Upper lobe of left lung (tissue), 6 donors: ENCODE measurements at regions not wholly inside any gene's neighbourhood (a gene's known extent, or its start where the extent isn't known, plus 50 kb on each side); places are given as distances from the start of the nearest gene placed in this dataset.

Experiments
- ATAC-seq, 2 donors: fragments of 200-7000 bp; cut with Tn5 transposase; one replicate each; pipeline ENCODE4 v1.9.1; 2022; ENCODE audit warnings: mild to moderate bottlenecking in 2 of 2, moderate library complexity in 2 of 2; ENCODE audit not compliant: low FRiP score in 2 of 2
- DNase-seq, 2 donors: peaks; one replicate each; pipeline ENCODE4 v3.0.0-alpha.2; 2019 to 2020
- H3K27ac ChIP-seq, 4 donors: fragments of 200-600 bp; sonication (generic); one replicate each; pipeline ENCODE4 v1.5.1; 2016 to 2019
- H3K27me3 ChIP-seq, 4 donors: fragments of 200-600 bp; sonication (generic); one replicate each; pipeline ENCODE4 v1.5.1; 2017 to 2019
- H3K36me3 ChIP-seq, 4 donors: fragments of 200-600 bp; sonication (generic); one replicate each; pipeline ENCODE4 v1.5.1; 2016 to 2019
- H3K4me1 ChIP-seq, 4 donors: fragments of 200-600 bp; sonication (generic); one replicate each; pipeline ENCODE4 v1.5.1; 2018 to 2019
- H3K4me3 ChIP-seq, 4 donors: fragments of 200-600 bp; sonication (generic); one replicate each; pipeline ENCODE4 v1.5.1; 2017 to 2019; ENCODE audit warnings: mild to moderate bottlenecking in 2 of 4, moderate library complexity in 1 of 4
- H3K9me3 ChIP-seq, 4 donors: fragments of 200-600 bp; sonication (generic); one replicate each; pipeline ENCODE4 v1.5.1; 2018 to 2019
- CTCF ChIP-seq, 6 experiments: fragments of 450-650 bp in 4 of 6; fragments of 200-600 bp in 2 of 6; sonication (generic) in 2 of 6; IDR thresholded peaks; one replicate each; pipeline ENCODE4 v1.5.1; 2016 to 2019; ENCODE audit warnings: antibody characterized with exemption in 6 of 6
- EP300 ChIP-seq, 4 donors: sonication (generic); formaldehyde crosslinking; IDR thresholded peaks; one replicate each; pipeline ENCODE4 v1.5.1; 2017; ENCODE audit warnings: antibody characterized with exemption in 4 of 4, control low read depth in 2 of 4
- POLR2A ChIP-seq, 4 donors: fragments of 450-650 bp; IDR thresholded peaks; one replicate each; pipeline ENCODE4 v1.5.1; 2016 to 2017; ENCODE audit warnings: antibody characterized with exemption in 4 of 4, mild to moderate bottlenecking in 2 of 4
- POLR2AphosphoS5 ChIP-seq, 2 donors: sonication (generic); formaldehyde crosslinking; IDR thresholded peaks; one replicate each; pipeline ENCODE4 v1.5.1; 2017; ENCODE audit warnings: antibody characterized with exemption in 2 of 2
- WGBS, 2 donors: methylation state at CpG; one replicate each; pipeline ENCODE4 v1.1.5; 2017 to 2018; 5-methylcytosine and 5-hydroxymethylcytosine counted together
- donor health status: DM: no; HTN: no; CAD: no; lungs with moderate emphysema.
- donor health status: DM: no; HTN: yes; CAD: no; lungs with severe emphysema.

DNA sequence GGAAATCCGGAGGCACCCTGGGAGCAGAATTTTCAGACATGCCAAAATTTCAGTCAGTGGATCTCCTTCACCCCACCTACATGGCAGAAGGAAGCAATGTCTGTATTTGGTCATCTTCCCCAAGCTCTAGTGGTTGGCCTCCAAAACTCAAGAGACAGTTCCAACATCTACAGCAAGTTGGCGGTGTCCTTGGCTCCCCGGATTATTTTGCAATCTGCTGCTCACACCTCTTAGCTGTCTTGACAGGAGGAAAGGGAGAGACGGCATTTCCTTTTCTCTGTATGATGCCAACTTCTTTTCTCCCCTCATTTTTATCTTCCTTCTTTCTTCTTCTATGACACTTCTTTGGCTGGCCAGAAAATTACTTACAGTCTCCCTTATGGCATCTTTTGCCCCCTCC lies 159.9 kb downstream of the SUCLA2 start:
- Histone ChIP-seq H3K27ac (no peak overlapping the region), H3K27me3 (no peaks in the 10 kb centered on the region), H3K36me3 (no peaks in the 10 kb centered on the region), H3K4me3 (no peak overlapping the region), H3K4me1 (no peaks in the 10 kb centered on the region), H3K9me3 (no peaks in the 10 kb centered on the region)
- ATAC-seq: no peak
- no peak for TF ChIP-seq POLR2A (IDR thresholded peaks at IDR 0.05)
- no peak for TF ChIP-seq POLR2AphosphoS5 (IDR thresholded peaks at IDR 0.05)
- TF ChIP-seq CTCF (IDR thresholded peaks at IDR 0.05): no peak
- no peak for TF ChIP-seq EP300 (IDR thresholded peaks at IDR 0.05)
- WGBS, 2 donors: 67 to 80% methylated on average over 4 of the region's 4 CpGs
- DNase-seq: no peak

DNA sequence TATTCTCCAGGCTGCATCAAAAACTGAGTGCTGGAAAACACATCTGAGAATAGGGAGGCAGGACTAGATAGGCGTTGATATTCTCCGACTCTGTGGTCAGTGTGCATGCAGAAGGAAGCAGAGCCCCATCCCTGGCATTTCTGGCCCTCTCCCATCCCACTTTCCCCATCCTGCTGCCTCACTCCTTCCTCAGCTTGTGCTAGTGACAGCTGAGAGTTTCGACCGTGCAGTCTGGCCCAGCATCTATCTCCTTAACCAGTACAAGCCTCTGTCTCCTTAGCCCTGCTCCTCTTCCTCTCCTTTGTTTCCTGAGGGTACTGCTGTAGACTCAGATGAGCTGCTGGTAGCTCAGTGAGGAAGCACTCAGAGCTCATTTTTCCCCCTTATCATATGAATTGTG lies 163.2 kb downstream of the SUCLA2 start:
- Histone ChIP-seq H3K27me3 (no peaks in the 10 kb centered on the region), H3K36me3 (no peaks in the 10 kb centered on the region), H3K4me1 (no peaks in the 10 kb centered on the region), H3K9me3 (no peaks in the 10 kb centered on the region), H3K4me3 (no peak overlapping the region), H3K27ac (no peak overlapping the region)
- no peak for DNase-seq
- WGBS, 2 donors: 86 to 99% methylated on average over 4 of the region's 4 CpGs
- no peak for TF ChIP-seq POLR2A (IDR thresholded peaks at IDR 0.05)
- TF ChIP-seq EP300 (IDR thresholded peaks at IDR 0.05): no peak
- no peak for TF ChIP-seq CTCF (IDR thresholded peaks at IDR 0.05)
- no peak for TF ChIP-seq POLR2AphosphoS5 (IDR thresholded peaks at IDR 0.05)
- ATAC-seq: no peak

DNA sequence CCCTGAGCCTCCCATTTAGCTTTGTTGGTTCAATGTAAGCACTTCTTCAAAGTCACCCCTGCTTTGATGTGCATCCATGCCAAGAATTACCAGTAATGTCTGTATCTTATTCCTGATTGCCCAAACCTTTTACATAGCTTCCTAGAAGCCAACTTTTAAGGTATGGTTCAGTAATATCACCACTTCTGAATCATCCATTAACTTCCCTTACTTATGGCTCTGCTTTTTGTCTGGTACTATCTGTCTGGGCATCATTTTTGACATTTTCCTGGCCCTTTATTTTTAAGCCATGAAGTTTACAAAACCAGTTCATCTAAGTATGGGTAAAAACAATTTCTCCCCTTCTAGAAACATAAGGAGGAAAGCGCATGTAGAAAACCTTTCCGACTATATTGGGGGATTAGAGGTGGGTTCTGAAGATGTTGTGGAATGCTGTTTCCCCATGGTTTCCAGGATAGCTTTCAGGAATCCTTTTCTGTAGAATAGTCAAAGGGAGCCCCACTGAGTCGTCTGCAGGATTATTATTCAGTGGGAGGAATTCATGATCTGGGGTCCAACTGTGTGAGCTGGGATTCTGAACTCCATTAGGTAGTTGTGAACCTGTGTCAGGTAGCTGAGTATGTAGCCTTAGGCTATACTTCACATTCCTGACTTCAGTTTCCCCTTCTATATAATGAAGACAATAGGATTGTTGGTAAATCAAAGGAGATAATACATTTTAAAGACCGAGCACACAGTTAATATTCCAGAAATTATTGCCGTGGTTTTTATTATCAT lies 163.8 kb downstream of the SUCLA2 start:
- DNase-seq (no peak), ATAC-seq (no peak)
- Histone ChIP-seq H3K27ac (no peak overlapping the region), H3K4me3 (no peak overlapping the region), H3K4me1 (no peaks in the 10 kb centered on the region), H3K9me3 (no peaks in the 10 kb centered on the region), H3K36me3 (no peaks in the 10 kb centered on the region), H3K27me3 (no peaks in the 10 kb centered on the region)
- WGBS, 2 donors: 90 to 93% methylated on average over 5 of the region's 5 CpGs
- TF ChIP-seq POLR2A (IDR thresholded peaks at IDR 0.05): no peak
- TF ChIP-seq POLR2AphosphoS5 (IDR thresholded peaks at IDR 0.05): no peak
- no peak for TF ChIP-seq CTCF (IDR thresholded peaks at IDR 0.05)

DNA sequence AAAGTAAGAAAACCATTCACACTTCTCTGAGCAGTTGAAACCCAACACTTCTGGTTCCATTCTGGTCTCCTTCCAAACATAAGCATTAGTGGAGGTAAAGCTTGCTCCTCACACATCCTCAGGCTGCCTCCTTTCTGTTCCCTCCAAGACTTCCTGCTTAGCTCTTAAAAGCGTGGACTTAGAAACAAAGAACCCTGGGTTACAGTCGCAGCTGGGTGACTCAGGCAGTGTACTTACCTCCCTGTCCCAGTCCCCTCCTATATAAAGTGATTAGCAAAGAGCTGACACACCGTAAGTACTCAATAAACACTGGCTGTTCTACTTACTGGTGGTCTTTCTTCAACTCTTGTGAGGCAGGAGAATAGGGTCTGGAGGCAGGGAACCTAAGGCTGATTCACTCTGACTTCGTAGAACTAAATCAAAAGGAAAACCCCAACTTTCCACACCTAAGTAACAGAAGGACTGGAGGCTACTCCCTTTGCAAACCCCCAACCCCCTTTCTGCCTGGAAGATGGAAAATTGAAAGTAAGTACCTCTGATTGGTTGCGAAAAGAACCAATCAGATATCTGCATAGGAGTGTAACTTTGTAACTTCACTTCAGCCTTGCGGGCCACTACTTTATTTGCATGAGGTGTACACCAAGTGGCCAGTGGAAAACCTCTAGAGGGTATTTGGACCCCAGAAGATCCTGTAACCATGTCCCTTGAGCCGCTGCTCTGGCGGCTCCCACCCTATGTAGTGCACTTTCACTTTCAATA lies 165.4 kb downstream of the SUCLA2 start:
- Histone ChIP-seq H3K4me1 (no peaks in the 10 kb centered on the region), H3K9me3 (no peaks in the 10 kb centered on the region), H3K27me3 (no peaks in the 10 kb centered on the region), H3K4me3 (no peak overlapping the region), H3K36me3 (no peaks in the 10 kb centered on the region), H3K27ac (no peak overlapping the region)
- TF ChIP-seq POLR2A (IDR thresholded peaks at IDR 0.05): no peak
- TF ChIP-seq POLR2AphosphoS5 (IDR thresholded peaks at IDR 0.05): no peak
- no peak for TF ChIP-seq CTCF (IDR thresholded peaks at IDR 0.05)
- TF ChIP-seq EP300 (IDR thresholded peaks at IDR 0.05): no peak
- 86% methylated on average over 8 of the region's 8 CpGs for WGBS, 2 donors
- no peak for ATAC-seq
- no peak for DNase-seq
